ENCODE measurements at regions not wholly inside any gene's neighbourhood (a gene's known extent, or its start where the extent isn't known, plus 50 kb on each side); places are given as distances from the start of the nearest gene placed in this dataset.

DNA sequence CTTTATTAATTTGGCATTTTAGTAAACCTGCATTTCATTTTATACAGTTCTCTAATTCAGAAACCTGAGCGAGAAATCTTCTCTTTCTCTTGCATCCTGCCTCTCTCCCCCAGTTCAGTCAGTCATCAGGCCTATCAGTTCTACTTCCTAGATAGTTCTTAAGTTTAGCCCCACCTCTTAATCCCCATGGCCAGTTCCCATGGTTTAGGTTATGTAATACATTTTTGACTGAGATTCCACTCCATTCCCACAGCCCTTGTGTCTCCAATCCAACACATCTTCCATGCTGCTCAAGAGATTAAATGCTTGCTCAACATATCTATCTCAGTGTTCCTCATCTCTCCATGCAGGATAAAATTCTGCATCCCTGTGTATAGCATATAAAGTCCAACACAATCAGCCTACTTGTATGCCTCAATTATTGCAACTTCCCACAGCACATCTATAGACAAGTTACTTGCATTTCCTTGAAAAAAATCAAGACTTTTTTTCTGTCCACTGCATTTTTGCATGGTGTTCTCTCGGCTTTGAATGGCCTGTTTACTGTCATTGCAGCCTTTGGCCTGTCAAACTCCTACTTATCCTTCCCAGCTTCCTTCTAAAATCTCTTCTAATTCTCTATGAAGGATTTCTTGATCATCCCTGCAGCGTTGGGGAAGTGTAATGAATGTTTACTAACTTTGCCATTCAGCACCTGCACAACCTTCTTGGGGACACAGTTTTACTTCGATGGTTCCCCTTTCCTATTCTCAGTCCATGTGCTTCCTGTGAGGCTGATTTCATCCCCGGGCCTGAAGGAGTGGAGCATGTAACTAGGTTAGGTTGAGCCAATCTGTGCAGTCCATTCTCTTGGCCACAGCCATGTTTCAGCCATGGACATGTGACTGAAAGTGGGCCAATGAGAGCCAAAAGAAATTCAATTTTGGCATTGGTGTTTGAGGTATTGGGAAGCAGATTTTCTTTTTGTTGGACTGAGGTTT, 80.8 kb downstream of the DACT1 start:
- TF ChIP-seq POLR2A (IDR thresholded peaks at IDR 0.05; ENCODE audit: low read depth, low read length) = no peak

DNA sequence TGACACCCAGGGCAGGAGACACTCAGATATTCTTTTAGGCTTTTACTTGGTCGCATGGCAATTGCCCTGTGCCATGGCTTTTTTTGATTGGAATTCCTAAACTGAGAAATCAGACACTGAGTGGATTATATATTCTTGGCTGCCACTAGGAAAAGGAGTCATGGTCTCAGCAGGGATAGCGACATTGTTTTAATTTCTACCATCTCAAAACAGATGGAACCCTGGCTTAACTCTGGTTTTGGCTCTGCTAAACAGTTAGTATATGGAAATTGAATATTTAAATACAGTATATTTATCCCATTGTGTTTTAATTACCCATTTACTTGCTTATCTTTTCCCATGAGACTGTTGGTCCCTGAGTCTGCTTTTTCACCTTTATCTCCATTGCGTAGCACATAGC, 84.0 kb downstream of the DACT1 start:
- FAIRE-seq (no peak), DNase-seq (ENCODE audit: insufficient read length, low spot score) (no peak)
- no peak for TF ChIP-seq POLR2A (IDR thresholded peaks at IDR 0.05; ENCODE audit: low read depth, low read length)

More for the DNA sequence above, 80.8 kb downstream of the DACT1 start:
- FAIRE-seq (no peak), DNase-seq (ENCODE audit: insufficient read length, low spot score) (no peak)

DNA sequence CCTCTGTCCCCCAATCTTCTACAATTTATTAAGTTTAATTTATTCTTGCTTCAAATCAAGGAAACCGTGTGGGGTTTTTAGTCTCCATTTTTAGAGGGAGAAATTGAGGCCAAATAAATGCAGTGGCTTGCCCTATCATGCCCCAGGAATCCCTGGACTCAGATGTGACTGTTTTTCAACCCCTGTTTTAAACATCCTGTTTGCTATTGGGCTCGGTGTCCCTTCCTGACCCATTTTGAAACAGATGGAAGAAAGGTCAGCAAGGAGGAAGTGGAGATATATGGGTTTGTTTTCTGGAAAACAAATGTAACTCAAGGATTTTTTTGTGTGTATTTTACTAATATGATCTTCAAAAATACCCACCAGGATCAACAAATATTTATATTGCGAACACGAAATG, 84.7 kb downstream of the DACT1 start:
- FAIRE-seq = no peak
- DNase-seq (ENCODE audit: insufficient read length, low spot score) = no peak
- TF ChIP-seq POLR2A (IDR thresholded peaks at IDR 0.05; ENCODE audit: low read depth, low read length) = no peak

DNA sequence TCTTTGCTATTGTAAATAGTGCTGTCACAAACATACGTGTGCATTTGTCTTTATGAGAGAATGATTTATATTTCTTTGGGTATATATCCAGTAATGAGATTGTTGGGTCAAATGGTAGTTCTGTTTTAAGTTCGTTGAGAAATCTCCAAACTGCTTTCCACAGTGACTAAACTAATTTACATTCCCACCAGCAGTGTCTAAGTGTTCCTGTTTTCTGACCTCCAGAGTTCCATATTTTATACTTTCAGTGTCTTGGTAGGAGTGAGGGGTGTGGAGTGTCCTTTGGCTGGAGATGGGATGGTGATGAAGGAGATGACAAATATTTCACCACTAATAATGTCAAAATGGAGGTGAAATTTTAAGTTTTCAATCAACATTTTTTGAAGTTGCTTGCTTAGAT, 86.4 kb downstream of the DACT1 start:
- FAIRE-seq = no peak
- no peak for DNase-seq (ENCODE audit: insufficient read length, low spot score)
- no peak for TF ChIP-seq POLR2A (IDR thresholded peaks at IDR 0.05; ENCODE audit: low read depth, low read length)

DNA sequence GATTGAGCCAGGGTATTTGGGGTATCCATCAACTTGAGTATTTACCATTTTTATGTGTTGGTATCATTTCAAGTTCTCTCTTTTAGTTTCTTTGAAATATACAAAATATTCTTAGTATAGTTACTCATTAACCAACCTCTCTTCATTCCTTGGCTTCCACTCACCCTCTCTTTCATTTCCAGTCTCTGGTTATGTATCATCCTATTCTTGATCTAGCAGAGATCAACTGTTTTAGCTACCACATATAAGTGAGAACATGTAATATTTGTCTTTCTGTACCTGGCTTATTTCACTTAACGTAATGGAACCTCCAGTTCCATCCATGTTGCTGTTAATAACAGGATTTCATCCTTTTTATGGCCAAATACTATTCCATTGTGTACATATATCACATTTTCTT, 86.9 kb downstream of the DACT1 start:
- TF ChIP-seq POLR2A (IDR thresholded peaks at IDR 0.05; ENCODE audit: low read depth, low read length) = no peak

DNA sequence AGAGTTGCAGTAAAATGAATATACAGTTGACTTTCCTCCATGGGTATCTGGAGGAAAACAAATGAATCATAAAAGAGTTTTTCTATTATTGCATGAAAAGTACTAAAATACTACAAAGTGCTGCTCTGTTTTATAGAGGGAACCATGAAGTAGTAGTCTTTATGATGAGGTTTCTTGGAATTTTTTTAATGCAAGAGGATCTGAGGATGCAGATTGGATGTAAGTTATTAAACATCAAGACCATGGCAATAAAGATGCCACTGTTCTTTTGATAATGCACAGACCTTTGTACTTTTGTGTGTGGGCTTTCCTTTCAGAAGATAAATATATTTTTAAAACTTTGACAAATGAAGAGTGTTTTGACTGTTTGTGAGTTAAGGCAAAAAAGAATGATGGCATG, 87.5 kb downstream of the DACT1 start:
- TF ChIP-seq POLR2A (IDR thresholded peaks at IDR 0.05; ENCODE audit: low read depth, low read length) = no peak
- FAIRE-seq = no peak
- no peak for DNase-seq (ENCODE audit: insufficient read length, low spot score)

More for the DNA sequence above, 86.9 kb downstream of the DACT1 start:
- FAIRE-seq (no peak), DNase-seq (ENCODE audit: insufficient read length, low spot score) (no peak)

DNA sequence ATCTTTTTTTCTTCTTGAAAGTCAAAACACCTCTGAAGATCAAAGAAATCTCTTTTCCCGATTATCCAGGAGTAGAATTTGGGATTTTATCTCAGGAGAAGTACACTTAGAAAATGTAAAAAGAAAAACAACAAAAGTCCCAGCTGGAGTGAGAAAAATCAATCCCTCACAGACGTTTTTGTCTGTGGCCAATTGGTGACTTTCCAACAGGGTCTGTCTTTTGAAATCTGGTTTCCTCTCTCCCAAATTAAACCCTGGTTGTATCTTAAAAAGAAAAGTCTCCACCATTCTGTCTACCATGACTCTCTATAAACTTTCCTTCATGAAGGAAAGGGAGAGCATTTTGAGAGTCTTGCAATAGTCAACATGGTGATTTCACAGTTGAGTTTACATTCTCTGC, 88.1 kb downstream of the DACT1 start:
- no peak for TF ChIP-seq POLR2A (IDR thresholded peaks at IDR 0.05; ENCODE audit: low read depth, low read length)
- FAIRE-seq (no peak), DNase-seq (ENCODE audit: insufficient read length, low spot score) (no peak)

DNA sequence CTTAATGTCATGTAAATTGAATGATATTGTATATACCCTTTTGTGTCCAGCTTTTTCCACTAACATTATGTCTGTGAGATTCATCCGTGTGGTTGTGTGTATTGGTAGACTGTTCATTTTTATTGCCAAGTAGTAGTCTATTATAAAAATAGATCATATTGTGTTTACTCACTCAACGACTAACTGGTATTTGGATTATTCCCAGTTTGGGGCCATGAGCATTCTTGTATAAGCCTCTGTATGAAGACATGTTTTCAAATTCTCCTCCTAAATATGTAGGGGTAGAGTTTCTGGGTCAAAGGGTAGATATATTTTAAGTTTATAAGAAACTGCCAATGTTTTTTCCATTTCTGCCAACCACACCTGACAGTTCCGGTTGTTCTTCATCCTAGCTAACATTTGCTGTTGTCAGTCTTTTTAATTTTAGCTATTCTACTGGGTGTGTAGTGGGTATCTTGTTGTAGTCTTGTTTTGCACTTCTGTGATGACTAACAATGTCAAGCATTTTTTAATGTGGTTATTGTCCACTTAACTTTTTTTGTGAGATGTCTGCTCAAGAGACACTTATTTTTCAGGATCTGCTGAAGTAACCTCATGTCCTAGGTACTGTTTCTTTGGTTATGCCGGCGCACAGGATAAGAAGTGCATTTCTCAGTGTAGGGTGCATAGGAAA, 93.2 kb downstream of the DACT1 start:
- DNase-seq (ENCODE audit: insufficient read length, low spot score) (peak; percentile 1), FAIRE-seq (no peak)
- no peak for TF ChIP-seq POLR2A (IDR thresholded peaks at IDR 0.05; ENCODE audit: low read depth, low read length)

DNA sequence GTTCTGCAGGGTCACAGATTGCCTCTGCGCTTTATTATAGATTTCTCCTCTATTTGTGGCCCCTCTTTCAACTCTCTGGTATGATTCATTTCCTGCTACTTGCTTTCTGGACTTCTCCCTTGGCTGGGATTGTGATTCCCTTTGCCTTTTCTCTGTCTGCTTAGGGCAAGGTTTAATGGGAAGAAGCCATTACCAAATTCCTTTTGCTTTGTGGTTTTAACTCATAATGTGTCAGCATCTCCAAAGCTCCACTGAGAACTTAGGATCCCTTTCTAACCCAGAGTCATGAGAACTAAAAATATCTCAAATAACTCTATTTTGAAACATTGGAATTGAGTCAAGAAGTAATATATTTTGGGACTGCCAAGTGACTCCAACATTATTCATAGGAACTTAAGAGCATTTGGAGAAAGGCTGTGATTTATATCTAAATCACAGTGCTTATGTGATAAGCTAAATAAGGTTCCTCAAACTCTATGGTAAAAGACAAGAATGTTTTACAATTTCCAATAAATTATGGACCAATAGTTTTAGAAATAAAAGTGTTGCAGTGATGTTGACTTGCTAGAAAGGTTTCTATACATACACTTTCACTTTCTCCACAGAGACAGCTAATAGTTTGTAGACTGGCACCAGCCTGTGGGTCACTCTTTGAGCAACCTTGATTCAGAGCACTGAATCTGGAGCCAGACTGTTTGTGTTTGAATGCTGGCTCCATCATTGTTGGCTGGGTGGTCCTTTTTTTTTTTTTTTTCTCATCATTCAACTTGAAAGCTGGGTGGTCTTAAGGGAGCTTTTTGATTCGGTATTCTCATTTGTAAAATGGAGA, 93.9 kb downstream of the DACT1 start:
- FAIRE-seq (peak; percentile 92), DNase-seq (ENCODE audit: insufficient read length, low spot score) (peak; percentile 32)
- no peak for TF ChIP-seq POLR2A (IDR thresholded peaks at IDR 0.05; ENCODE audit: low read depth, low read length)

DNA sequence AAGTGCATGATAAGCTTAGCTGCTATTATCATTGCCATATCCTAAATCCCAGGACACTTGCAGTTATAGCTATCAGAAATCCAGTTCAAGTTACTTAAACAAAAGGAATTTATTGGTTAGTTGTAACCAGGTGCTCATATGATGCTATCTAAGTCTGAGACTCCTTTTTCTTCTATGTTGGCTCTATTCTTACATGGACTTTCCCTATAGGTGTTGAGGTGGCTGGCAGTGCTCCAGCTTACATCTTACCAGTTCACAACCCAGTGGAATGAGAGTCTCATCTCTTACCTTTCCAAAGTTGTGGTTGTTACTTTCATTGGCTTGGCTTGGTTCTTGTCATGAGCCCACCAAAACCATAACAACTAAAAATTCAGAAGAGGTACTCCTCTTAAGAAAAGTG, 94.6 kb downstream of the DACT1 start:
- DNase-seq (ENCODE audit: insufficient read length, low spot score) = no peak
- FAIRE-seq = no peak
- TF ChIP-seq POLR2A (IDR thresholded peaks at IDR 0.05; ENCODE audit: low read depth, low read length) = no peak

DNA sequence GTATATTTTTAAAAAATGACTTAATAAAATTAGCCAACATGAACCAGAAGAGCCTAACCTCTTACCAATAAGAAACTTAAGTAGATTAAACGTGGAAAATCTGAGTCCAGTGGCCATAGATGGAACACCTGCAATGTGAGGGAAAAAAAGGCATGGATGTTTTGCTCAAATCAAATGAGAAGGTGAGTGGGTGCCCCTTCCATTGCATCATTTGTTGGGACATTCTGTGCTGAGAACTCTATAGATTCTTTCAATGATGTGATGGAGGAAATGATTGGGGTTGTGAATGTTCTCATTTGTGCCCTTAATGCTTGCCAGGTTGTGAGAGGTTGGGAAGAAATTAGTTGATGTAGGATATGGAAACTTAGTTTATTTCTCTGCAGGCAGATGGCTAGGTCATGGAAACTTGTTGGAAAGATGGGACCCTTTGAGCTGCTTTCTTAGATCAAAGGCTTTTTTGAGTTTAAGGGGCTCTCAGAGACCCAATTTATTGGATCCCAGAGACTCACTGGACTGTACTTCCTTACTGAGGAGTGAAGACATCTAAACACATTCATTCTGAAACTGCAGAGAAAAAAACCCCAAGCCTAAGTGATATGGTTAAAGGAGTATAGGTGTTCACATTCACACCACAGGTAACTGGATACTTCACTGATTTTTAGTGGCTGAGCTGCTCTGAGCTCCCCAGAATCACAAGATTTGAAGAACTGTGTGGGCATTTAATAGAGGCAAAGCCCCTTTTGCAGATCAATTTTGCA, 95.9 kb downstream of the DACT1 start:
- no peak for TF ChIP-seq POLR2A (IDR thresholded peaks at IDR 0.05; ENCODE audit: low read depth, low read length)
- FAIRE-seq (no peak), DNase-seq (ENCODE audit: insufficient read length, low spot score) (no peak)

DNA sequence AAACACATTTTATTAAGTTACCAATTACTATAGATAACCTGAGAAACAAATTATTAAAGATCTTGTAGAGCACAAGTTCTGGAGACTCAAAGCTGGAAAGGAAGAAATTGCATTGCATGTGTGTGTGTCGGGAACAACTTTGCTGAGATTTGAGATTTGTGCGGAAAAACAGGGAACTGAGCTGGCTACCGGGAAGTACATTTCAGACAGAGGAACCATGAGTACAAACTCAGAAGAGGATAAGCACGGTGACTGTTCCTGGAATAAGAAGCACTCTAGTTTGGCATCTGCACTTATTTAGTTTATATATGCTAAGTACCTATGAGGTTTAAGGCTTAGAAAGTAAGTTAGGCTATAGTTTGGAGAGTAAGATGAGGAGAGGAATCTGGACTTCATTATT, 97.8 kb downstream of the DACT1 start:
- no peak for FAIRE-seq
- no peak for DNase-seq (ENCODE audit: insufficient read length, low spot score)
- no peak for TF ChIP-seq POLR2A (IDR thresholded peaks at IDR 0.05; ENCODE audit: low read depth, low read length)

DNA sequence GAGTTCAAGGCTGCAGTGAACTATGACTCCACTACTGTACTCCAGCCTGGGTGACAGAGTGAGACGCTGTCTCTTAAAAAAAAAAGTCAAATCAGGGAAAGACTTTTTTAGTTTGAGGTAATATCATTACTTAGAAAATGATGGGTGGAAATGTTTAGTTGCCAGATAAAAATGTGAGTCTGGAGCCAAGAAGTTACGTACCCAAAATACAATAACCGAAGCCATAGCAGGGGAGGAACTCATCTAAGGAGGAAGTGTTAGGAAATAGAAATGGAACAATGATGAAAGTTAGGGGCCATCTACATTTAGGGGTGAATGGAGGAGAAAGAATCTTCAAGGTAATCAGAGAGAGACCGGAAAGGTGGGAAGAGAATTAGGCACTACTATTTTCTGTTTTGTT, 98.8 kb downstream of the DACT1 start:
- no peak for TF ChIP-seq POLR2A (IDR thresholded peaks at IDR 0.05; ENCODE audit: low read depth, low read length)
- FAIRE-seq (no peak), DNase-seq (ENCODE audit: insufficient read length, low spot score) (no peak)

Data from H54 (cell line).